ENCODE measurements at regions not wholly inside any gene's neighbourhood (a gene's known extent, or its start where the extent isn't known, plus 50 kb on each side); places are given as distances from the start of the nearest gene placed in this dataset.

GRCh38 chr2:8574196-8575037, 107.4 kb upstream of the ID2 start:
- TF ChIP-seq ZNF274 (IDR thresholded peaks at IDR 0.05; ENCODE audit: low read depth, low read length) = no peak
- H3K4me3 ChIP-seq (ENCODE audit: low read length) = no peak overlapping the region

- no peak overlapping the region for H3K4me3 ChIP-seq (ENCODE audit: low read length)
These were observed 106.6 kb upstream of the ID2 start for GRCh38 chr2:8575038-8575833.

GRCh38 chr2:8575834-8576423, 105.9 kb upstream of the ID2 start:
- no peak overlapping the region for H3K4me3 ChIP-seq (ENCODE audit: low read length)
- no peak for TF ChIP-seq ZNF274 (IDR thresholded peaks at IDR 0.05; ENCODE audit: low read depth, low read length)

More at GRCh38 chr2:8575038-8575833, 106.6 kb upstream of the ID2 start:
- TF ChIP-seq ZNF274 (IDR thresholded peaks at IDR 0.05; ENCODE audit: low read depth, low read length) = no peak

- H3K4me3 ChIP-seq (ENCODE audit: low read length) = no peak overlapping the region
These were observed 105.2 kb upstream of the ID2 start for GRCh38 chr2:8576525-8577167.

GRCh38 chr2:8577573-8577972, 104.3 kb upstream of the ID2 start:
- no peak for TF ChIP-seq ZNF274 (IDR thresholded peaks at IDR 0.05; ENCODE audit: low read depth, low read length)
- no peak overlapping the region for H3K4me3 ChIP-seq (ENCODE audit: low read length)

More at GRCh38 chr2:8576525-8577167, 105.2 kb upstream of the ID2 start:
- no peak for TF ChIP-seq ZNF274 (IDR thresholded peaks at IDR 0.05; ENCODE audit: low read depth, low read length)

- TF ChIP-seq ZNF274 (IDR thresholded peaks at IDR 0.05; ENCODE audit: low read depth, low read length) = no peak
- H3K4me3 ChIP-seq (ENCODE audit: low read length) = no peak overlapping the region
These were observed 103.3 kb upstream of the ID2 start for GRCh38 chr2:8578335-8579244.

- no peak for TF ChIP-seq ZNF274 (IDR thresholded peaks at IDR 0.05; ENCODE audit: low read depth, low read length)
- H3K4me3 ChIP-seq (ENCODE audit: low read length) = no peak overlapping the region
These were observed 102.3 kb upstream of the ID2 start for GRCh38 chr2:8579485-8580085.

GRCh38 chr2:8580316-8581233, 101.3 kb upstream of the ID2 start:
- no peak for TF ChIP-seq ZNF274 (IDR thresholded peaks at IDR 0.05; ENCODE audit: low read depth, low read length)
- H3K4me3 ChIP-seq (ENCODE audit: low read length) = no peak overlapping the region

GRCh38 chr2:8581234-8581561, 100.7 kb upstream of the ID2 start:
- TF ChIP-seq ZNF274 (IDR thresholded peaks at IDR 0.05; ENCODE audit: low read depth, low read length) = no peak
- no peak overlapping the region for H3K4me3 ChIP-seq (ENCODE audit: low read length)

GRCh38 chr2:8581601-8582041, 100.2 kb upstream of the ID2 start:
- no peak overlapping the region for H3K4me3 ChIP-seq (ENCODE audit: low read length)
- no peak for TF ChIP-seq ZNF274 (IDR thresholded peaks at IDR 0.05; ENCODE audit: low read depth, low read length)

- no peak for TF ChIP-seq ZNF274 (IDR thresholded peaks at IDR 0.05; ENCODE audit: low read depth, low read length)
- H3K4me3 ChIP-seq (ENCODE audit: low read length) = no peak overlapping the region
These were observed 99.7 kb upstream of the ID2 start for GRCh38 chr2:8582191-8582590.
